Transverse colon (tissue), 4 donors: ENCODE measurements at regions not wholly inside any gene's neighbourhood (a gene's known extent, or its start where the extent isn't known, plus 50 kb on each side); places are given as distances from the start of the nearest gene placed in this dataset.

ENCODE experiments used
- EP300 ChIP-seq: sonication (generic); formaldehyde crosslinking; IDR thresholded peaks from one replicate; pipeline ENCODE4 v1.6.1; 2017; ENCODE audit warnings: antibody characterized with exemption, low read depth
- POLR2AphosphoS5 ChIP-seq, 3 donors: sonication (generic); formaldehyde crosslinking; IDR thresholded peaks; one replicate each; pipeline ENCODE4 v1.6.1; 2016; ENCODE audit warnings: antibody characterized with exemption in 3 of 3
- TF ChIP-seq, protein P1 (sequence below), 5 experiments: fragments of 200-600 bp in 3 of 5; fragments of 450-650 bp in 2 of 5; sonication (generic) in 3 of 5; IDR thresholded peaks; 1 replicate in 2 of 5; 2 replicates in 3 of 5; pipeline ENCODE4 v1.5.1; 2016 to 2017; ENCODE audit warnings: antibody characterized with exemption in 5 of 5, inconsistent platforms in 3 of 5, mild to moderate bottlenecking in 2 of 5, moderate library complexity in 1 of 5

DNA sequence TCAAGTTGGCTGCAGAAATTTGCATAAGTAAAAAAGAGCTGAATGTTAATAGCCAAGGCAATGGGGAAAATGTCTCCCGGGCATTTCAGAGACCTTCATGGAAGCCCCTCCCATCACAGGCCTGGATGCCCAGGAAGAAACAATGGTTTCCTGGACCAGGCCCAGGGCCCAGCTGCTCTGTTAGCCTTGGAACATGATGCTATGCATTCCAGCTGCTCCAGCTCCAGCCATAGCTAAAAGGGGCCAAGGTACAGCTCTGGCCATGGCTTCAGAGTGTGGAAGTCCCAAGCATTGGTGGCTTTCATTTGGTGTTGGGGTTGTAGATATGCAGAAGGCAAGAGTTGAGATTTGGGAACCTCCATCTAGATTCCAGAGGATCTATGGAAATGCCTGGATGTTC, 508.3 kb downstream of the SPRY1 start:
- TF ChIP-seq EP300: no peak
- TF ChIP-seq, protein P1, sequence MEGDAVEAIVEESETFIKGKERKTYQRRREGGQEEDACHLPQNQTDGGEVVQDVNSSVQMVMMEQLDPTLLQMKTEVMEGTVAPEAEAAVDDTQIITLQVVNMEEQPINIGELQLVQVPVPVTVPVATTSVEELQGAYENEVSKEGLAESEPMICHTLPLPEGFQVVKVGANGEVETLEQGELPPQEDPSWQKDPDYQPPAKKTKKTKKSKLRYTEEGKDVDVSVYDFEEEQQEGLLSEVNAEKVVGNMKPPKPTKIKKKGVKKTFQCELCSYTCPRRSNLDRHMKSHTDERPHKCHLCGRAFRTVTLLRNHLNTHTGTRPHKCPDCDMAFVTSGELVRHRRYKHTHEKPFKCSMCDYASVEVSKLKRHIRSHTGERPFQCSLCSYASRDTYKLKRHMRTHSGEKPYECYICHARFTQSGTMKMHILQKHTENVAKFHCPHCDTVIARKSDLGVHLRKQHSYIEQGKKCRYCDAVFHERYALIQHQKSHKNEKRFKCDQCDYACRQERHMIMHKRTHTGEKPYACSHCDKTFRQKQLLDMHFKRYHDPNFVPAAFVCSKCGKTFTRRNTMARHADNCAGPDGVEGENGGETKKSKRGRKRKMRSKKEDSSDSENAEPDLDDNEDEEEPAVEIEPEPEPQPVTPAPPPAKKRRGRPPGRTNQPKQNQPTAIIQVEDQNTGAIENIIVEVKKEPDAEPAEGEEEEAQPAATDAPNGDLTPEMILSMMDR (IDR thresholded peaks at IDR 0.05): no peak
- no peak for TF ChIP-seq POLR2AphosphoS5 (IDR thresholded peaks at IDR 0.05)
